Body of pancreas (tissue), 4 donors: ENCODE measurements at regions not wholly inside any gene's neighbourhood (a gene's known extent, or its start where the extent isn't known, plus 50 kb on each side); places are given as distances from the start of the nearest gene placed in this dataset.
A peak's percentile ranks its signal among the peaks of the same experiment; 100 is the strongest.

Experiments
- ATAC-seq: fragments of 150-250 bp; one replicate; pipeline ENCODE4 v1.9.1; 2016
- DNase-seq, 4 donors: peaks; one replicate each; pipeline ENCODE4 v3.0.0-alpha.2; 2019
- H3K27ac ChIP-seq, 4 donors: fragments of 200-600 bp; sonication (generic); 1 replicate in 3 of 4; 2 replicates in 1 of 4; pipeline versions ENCODE4 v1.5.1 to v1.6.1; 2016 to 2019; ENCODE audit warnings: mild to moderate bottlenecking in 1 of 4, mixed read lengths in 1 of 4, moderate library complexity in 1 of 4
- H3K27me3 ChIP-seq, 2 donors: fragments of 200-600 bp; sonication (generic); one replicate each; pipeline ENCODE4 v1.6.0; 2016; ENCODE audit warnings: mild to moderate bottlenecking in 1 of 2
- H3K36me3 ChIP-seq, 2 donors: fragments of 200-600 bp; sonication (generic); replicated peaks in 1 of 2; 2 replicates each; pipeline ENCODE4 v1.5.1; 2016; ENCODE audit warnings: low read depth in 2 of 2; ENCODE audit not compliant: insufficient read depth in 1 of 2
- H3K4me1 ChIP-seq: fragments of 200-600 bp; sonication (generic); one replicate; pipeline ENCODE4 v1.6.0; 2016
- H3K4me3 ChIP-seq, 2 donors: fragments of 200-600 bp; sonication (generic); 1 replicate in 1 of 2; 2 replicates in 1 of 2; pipeline ENCODE4 v1.5.1; 2016 to 2019
- H3K9me3 ChIP-seq, 3 donors: fragments of 200-600 bp; sonication (generic); 1 replicate in 2 of 3; 2 replicates in 1 of 3; pipeline ENCODE4 v1.5.1; 2016
- POLR2A ChIP-seq, 3 donors: fragments of 450-650 bp; IDR thresholded peaks; one replicate each; pipeline ENCODE4 v1.6.1; 2016; ENCODE audit warnings: antibody characterized with exemption in 3 of 3, mild to moderate bottlenecking in 2 of 3
- WGBS, 2 donors: methylation state at CpG; one replicate each; pipeline ENCODE4 v1.1.5; 2017; 5-methylcytosine and 5-hydroxymethylcytosine counted together
- intact Hi-C: fragments of 100-400 bp; cut with DNase I; formaldehyde crosslinking; loops from one replicate; pipeline ENCODE4 v1.15.1; 2023
- TF ChIP-seq, protein P1 (sequence below), 7 experiments: fragments of 450-650 bp in 4 of 7; fragments of 200-600 bp in 3 of 7; sonication (generic) in 3 of 7; IDR thresholded peaks; one replicate each; pipeline ENCODE4 v1.5.1; 2016 to 2019; ENCODE audit warnings: antibody characterized with exemption in 7 of 7

DNA sequence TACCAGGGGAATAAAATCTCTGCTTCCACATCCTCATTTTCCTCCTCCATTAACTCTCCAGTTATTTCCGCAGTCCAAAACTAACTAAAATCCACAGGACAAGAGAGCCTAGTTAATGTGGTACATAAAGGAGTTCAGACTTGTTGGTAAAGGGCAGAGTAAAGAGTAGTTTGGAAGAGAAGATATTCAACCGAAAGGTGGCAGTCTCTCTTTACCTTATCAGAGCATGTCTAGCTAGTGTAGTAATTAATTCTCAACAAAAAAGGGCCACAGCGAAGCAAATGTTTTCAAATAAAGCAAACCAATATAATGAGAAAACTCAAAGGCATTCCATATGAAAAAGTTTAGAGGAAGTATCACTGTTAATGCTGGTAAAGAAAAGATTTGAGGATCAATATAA is 286.5 kb downstream of the GLUD2 start:
- Histone ChIP-seq H3K27me3 (no peaks in the 10 kb centered on the region), H3K4me1 (no peaks in the 10 kb centered on the region), H3K4me3 (no peak overlapping the region), H3K9me3 (no peaks in the 10 kb centered on the region), H3K27ac (no peak overlapping the region), H3K36me3 (no peaks in the 10 kb centered on the region)
- no peak for TF ChIP-seq POLR2A (IDR thresholded peaks at IDR 0.05)
- TF ChIP-seq, protein P1, sequence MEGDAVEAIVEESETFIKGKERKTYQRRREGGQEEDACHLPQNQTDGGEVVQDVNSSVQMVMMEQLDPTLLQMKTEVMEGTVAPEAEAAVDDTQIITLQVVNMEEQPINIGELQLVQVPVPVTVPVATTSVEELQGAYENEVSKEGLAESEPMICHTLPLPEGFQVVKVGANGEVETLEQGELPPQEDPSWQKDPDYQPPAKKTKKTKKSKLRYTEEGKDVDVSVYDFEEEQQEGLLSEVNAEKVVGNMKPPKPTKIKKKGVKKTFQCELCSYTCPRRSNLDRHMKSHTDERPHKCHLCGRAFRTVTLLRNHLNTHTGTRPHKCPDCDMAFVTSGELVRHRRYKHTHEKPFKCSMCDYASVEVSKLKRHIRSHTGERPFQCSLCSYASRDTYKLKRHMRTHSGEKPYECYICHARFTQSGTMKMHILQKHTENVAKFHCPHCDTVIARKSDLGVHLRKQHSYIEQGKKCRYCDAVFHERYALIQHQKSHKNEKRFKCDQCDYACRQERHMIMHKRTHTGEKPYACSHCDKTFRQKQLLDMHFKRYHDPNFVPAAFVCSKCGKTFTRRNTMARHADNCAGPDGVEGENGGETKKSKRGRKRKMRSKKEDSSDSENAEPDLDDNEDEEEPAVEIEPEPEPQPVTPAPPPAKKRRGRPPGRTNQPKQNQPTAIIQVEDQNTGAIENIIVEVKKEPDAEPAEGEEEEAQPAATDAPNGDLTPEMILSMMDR (IDR thresholded peaks at IDR 0.05) = peak in 2 of 7 experiments; percentile 8 to 14
- intact Hi-C loops = no loop called here
- no peak for ATAC-seq
- no peak for DNase-seq
- WGBS, 2 donors = 43 to 57% methylated on average over 3 of the region's 3 CpGs

DNA sequence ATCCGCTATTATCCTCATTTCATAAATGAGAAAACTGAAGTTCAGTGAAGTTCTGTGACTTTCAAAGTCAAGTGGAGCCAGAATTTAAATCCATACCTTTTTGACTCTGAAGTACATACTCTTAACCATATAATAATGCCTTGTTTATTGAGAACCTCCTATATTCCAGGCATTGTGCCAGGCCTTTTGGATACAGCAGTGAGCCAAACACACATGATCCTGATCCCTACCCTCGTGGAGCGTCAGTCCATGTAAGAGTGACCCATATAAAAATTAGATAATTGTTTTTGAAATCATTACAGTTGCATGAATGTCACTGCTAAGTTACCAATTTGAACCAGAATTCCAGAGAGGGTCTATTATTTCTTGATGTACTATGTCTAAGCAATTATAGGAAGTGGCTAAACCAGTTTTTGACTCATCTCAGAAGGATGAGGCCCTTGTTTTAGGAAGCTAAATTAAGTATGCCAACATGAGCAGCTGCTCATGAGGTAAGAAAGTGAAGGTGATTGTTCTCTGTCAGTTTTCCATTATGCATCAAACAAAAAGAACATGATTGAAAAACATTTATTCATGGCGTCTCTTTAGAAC is 289.5 kb downstream of the GLUD2 start:
- no peak overlapping the region for H3K27ac ChIP-seq
- ATAC-seq = no peak
- 70 to 71% methylated on average over 4 of the region's 4 CpGs for WGBS, 2 donors
- no peak for DNase-seq
- no peaks in the 10 kb centered on the region for H3K4me1 ChIP-seq
- no peaks in the 10 kb centered on the region for H3K36me3 ChIP-seq
- intact Hi-C loops = no loop called here
- H3K27me3 ChIP-seq = no peaks in the 10 kb centered on the region
- no peaks in the 10 kb centered on the region for H3K9me3 ChIP-seq
- TF ChIP-seq, protein P1 (IDR thresholded peaks at IDR 0.05) = no peak
- no peak for TF ChIP-seq POLR2A (IDR thresholded peaks at IDR 0.05)
- H3K4me3 ChIP-seq = no peak overlapping the region

DNA sequence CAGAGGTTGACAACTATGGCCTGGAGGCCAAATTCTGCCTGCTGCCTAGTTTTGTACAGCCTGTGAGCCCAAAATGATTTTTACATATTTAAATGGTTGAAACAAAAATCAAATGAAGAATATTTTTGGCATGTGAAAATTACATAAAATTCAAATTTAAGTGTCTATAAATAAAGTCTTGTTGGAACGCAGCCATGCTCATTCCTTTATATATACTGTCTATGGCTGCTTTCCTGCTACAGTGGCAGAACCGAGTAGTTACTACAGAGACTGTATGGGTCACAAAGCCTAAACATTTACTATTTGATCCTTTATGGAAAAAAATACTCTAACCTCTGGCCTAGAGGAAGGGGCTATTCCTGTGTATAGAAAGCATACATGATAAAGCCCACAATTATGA is 290.4 kb downstream of the GLUD2 start:
- DNase-seq (no peak), ATAC-seq (no peak)
- no peak overlapping the region for H3K4me3 ChIP-seq
- no peaks in the 10 kb centered on the region for H3K9me3 ChIP-seq
- TF ChIP-seq POLR2A (IDR thresholded peaks at IDR 0.05) = no peak
- TF ChIP-seq, protein P1 (IDR thresholded peaks at IDR 0.05) = no peak
- H3K27me3 ChIP-seq = no peaks in the 10 kb centered on the region
- H3K4me1 ChIP-seq = no peaks in the 10 kb centered on the region
- WGBS, 2 donors = 82 to 84% methylated on average over 2 of the region's 2 CpGs
- H3K27ac ChIP-seq = no peak overlapping the region
- intact Hi-C loops = no loop called here
- H3K36me3 ChIP-seq = no peaks in the 10 kb centered on the region

DNA sequence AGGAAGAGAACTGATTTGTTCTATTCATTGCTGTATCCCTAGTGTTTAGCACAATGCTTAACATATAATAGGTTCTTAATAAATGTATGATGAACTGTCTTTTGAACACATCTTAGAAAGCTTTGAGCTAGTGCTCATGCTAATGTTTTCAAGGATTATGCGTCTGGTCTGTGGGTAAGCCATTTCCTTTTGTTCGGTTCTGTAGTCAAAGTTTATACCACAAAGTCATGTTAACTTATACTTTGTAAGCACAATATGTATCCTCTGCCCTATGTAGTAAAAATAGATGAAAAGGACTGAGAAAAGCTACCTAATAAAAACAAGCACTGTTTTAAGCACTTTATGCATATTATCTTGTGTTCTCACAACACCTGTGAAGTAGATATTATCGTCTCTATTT is 301.9 kb downstream of the GLUD2 start:
- Histone ChIP-seq H3K4me1 (no peaks in the 10 kb centered on the region), H3K36me3 (no peaks in the 10 kb centered on the region), H3K4me3 (no peak overlapping the region), H3K9me3 (no peaks in the 10 kb centered on the region), H3K27ac (no peak overlapping the region), H3K27me3 (no peaks in the 10 kb centered on the region)
- TF ChIP-seq, protein P1 (IDR thresholded peaks at IDR 0.05) = no peak
- TF ChIP-seq POLR2A (IDR thresholded peaks at IDR 0.05) = no peak
- DNase-seq (no peak), ATAC-seq (no peak)
- WGBS, 2 donors = 63 to 90% methylated on average over 3 of the region's 3 CpGs
- intact Hi-C loops = no loop called here

DNA sequence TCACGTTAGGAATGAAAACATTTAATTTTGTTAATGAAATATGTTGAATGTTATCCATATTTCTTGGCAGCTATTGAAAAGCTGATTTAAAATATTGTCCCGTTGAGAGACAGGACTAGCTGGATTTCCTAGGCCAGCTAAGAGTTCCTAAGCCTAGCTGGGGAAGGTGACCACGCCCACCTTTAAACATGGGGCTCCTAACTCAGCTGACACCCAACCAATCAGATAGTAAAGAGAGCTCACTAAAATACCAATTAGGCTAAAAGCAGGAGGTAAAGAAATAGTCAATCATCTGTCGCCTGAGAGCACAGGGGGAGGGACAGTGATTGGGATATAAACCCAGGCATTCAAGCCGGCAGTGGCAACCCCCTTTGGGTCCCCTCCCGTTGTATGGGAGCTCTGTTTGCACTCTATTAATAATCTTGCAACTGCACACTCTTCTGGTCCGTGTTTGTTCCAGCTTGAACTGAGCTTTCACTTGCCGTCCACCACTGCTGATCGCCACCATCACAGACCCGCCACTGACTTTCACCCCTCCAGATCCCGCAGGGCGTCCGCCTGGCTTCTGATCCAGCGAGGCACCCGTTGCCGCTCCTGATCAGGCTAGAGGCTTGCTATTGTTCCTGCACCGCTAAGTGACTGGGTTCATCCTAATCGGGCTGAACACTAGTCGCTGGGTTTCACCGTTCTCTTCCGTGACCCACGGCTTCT is 308.9 kb downstream of the GLUD2 start:
- H3K36me3 ChIP-seq = no peaks in the 10 kb centered on the region
- TF ChIP-seq, protein P1 (IDR thresholded peaks at IDR 0.05) = no peak
- no peak for TF ChIP-seq POLR2A (IDR thresholded peaks at IDR 0.05)
- ATAC-seq (no peak), DNase-seq (no peak)
- no peaks in the 10 kb centered on the region for H3K9me3 ChIP-seq
- H3K4me3 ChIP-seq = no peak overlapping the region
- WGBS, 2 donors = 86 to 91% methylated on average over 14 to 16 of the region's 22 CpGs
- intact Hi-C loops = no loop called here
- no peaks in the 10 kb centered on the region for H3K4me1 ChIP-seq
- no peaks in the 10 kb centered on the region for H3K27me3 ChIP-seq
- no peak overlapping the region for H3K27ac ChIP-seq
